Tongue (tissue), 1 donor: ENCODE measurements at regions not wholly inside any gene's neighbourhood (a gene's known extent, or its start where the extent isn't known, plus 50 kb on each side); places are given as distances from the start of the nearest gene placed in this dataset.
"Not testable (repeated sequence)": the region's sequence is repeated elsewhere in the genome, so short reads cannot be mapped to it uniquely, and the experiment has no call there.

Source experiments
- DNase-seq: peaks from one replicate; pipeline ENCODE4 v3.0.0-alpha.2; 2015

DNA sequence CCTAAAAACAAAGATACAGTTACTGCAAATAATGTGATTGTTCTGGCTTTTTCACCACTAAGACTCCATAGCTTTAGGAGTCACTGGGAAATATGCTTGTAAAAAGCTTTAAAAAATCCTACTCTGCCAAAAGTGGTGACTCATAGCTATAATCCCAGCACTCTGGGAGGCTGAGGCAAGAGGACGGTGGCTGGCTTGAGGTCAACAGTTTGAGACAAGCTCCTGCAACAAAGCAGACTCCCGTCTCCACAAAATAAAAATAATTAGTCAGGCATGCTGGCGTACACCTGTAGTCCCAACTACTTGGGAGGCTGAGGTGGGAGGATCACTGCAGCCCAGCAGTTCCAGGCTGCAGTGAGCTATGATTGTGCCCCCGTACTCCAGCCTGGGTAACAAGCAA, 406.4 kb downstream of the HTR1A start:
- no peak for DNase-seq

DNA sequence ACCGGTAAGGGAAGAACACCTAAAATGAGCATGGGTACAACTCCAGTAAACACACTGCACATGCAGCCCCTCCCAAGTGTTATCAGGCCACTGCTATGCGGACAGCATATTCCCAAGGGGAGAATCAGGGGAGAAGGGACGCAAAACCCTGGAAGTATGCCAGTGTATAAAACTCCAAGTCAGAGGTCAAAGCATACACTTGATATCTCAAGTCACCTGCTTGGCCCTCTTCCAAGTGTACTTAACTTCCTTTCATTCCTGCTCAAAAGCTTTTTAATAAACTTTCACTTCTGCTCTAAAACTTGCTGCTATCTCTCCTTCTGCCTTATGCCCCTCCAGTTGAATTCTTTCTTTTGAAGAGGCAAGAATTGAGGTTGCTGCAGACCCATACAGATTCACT, 408.1 kb downstream of the HTR1A start:
- peak; percentile 1 for DNase-seq

DNA sequence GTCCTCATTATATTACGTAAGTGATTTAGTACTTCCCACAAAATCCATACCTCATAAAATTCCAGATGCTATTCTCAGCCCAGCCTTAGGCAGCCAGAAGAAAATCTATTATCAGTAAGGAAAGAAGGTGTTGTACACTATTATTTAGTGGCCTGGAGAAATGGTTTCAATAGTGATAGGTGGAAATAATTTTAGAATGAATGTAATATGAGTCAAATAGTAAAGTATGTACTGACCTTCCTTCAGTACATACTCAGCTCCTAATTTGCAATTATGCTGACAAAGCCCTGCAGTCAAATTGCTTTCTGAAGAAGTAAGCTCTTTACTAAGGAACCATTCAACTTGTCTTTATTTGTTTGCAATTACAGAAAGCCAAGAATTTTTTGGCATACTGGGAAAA, 409.2 kb downstream of the HTR1A start:
- DNase-seq, result no peak

DNA sequence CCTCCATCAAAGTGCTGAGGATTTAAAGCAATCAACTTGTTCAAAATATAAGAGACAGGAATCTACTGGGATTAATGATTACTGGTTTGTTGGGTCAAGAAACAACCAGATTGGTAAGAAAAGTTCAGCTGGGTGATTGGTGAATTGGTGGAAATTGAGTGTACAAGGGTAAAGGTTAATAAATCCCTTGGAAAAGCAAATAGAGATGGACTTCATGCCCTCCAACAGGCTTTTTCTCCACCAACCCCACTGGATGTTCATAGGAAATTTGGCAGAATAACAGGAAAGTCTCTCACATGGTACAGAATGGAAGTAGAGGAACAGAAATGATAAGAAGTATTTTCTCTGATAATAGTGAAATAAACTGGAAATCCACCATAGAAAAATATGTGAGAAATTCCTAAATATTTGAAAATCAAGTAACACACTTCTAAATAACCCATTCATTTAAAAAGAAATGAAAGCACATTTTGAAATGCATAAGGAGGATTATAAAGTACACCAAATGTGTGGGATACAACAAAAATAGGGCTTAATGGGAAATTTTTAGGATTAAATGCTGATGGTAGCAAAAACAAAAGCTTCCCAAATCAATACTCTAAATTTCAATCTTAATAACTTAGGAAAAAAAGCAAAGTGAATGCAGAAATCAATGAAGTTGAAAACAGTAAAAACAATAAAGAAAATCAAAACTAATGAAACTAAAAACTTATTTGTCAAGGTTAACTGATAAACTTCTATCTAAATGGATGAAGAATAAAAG, 426.2 kb downstream of the HTR1A start:
- DNase-seq, result no peak

DNA sequence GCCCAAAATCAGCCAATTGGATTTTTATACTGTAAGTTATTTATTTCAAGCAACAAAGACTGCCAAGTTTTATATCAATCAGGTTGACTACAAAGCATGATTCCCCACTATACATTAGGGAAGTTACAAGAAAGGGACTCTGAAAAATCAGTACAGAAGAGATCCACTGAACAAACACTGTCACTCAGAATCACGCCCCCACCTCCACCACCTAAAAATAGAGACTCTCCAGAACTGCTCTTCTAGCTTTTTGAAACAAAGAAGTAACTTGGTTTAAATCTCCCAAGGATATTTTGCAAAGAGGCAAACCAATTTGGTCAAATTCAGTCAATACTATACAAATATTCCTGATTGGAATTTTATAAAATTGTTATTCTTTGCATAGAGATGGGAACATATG, 438.0 kb downstream of the HTR1A start:
- no peak for DNase-seq

DNA sequence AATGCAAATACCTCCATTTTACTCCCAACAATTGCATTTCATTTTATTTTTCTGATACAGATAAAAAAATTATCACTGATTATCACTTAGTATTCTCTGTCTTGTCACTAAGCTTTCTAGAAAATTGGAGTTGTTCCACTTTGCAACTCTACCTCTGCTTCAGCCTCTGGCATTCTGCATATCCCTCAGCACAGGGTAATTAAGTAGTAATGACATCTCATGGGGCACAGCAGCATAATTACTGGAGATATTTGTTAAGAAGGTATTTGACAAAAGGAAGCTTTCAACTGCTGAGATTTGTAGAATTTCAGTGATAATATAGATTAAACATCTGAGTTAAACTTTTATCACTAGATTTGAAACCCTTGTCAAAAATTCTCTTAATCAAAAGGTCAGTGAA, 446.2 kb downstream of the HTR1A start:
- no peak for DNase-seq

DNA sequence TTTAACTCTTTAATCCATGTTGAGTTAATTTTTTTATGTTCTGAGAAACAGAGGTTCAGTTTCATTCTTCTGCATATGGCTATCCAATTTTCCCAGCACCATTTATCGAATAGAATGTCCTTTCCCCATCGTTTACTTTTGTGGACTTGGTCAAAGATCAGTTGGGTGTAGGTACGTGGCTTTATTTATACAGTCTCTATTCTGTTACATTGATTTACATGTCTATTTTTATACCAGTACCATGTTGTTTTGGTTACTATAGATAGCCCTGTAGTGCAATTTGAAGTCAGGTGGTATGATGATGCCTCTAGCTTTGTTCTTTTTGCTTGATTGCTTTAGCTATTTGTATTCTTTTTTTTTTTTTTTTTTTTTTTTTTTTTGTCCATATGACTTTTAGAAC, 462.0 kb downstream of the HTR1A start:
- DNase-seq, result no peak

DNA sequence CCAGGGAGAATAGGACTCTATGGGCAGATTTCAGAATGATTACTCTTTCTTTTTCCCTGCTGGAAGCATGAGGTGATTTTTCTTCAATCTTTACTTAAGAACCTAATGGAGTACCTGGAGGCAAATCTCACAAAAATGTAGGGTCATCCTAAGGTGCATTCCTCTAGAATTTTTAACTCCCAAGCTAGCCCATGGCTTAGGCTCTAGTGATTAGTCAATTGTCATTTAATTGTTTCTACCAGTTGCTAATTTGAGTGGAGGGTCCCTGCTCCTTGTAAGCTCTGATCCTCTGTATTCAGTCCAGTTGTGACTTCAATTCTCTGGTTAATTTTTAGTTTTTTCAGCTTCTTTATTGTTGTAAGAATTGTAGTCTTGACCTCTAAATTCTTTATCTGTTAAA, 467.0 kb downstream of the HTR1A start:
- no peak for DNase-seq

DNA sequence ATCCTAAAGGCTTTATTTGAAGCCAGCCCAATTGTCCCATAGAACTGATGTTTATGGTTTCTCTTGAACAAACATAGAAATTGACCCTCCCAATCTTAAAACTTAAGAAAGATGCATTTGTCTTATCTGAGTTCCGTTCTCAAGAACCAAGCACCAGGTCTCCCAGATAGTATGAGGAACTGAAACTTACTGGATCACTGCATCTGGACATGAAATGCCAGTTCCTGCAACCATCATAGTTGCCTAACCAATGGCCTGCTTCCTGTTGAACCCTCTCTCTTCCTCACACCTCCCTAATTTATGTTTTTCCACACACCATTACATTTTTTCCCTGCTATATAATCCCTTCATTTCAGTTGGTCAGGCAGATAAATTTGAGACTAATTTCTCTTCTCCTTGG, 478.9 kb downstream of the HTR1A start:
- no peak for DNase-seq

DNA sequence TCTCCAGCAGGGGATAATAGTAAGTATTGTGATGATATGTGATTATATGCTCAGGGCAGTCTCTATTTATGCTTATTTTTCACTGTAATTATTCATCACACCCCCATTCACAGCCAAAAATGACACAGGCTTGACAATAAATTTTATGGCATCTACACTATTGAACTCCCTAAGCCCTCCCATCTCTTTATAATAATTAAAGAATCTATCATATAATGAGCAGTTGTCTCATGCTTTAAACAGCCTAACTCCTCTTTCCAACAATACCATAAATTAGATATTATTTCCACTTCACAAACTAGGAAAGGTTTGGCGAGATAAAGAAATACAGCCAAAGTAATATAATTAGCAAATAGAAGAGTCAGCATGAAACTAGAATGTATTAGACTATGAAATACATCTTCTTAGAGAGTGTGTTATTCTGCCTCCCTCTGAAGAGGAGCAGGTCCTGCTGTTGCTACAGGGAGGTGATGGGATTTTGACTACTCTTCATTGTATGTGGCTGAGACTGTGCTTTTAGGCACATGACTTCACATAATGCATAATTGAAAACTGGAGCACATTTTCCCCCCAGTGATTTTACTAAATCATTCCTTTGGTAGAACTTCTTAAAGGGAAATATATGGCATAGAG, 488.8 kb downstream of the HTR1A start:
- DNase-seq, result no peak

DNA sequence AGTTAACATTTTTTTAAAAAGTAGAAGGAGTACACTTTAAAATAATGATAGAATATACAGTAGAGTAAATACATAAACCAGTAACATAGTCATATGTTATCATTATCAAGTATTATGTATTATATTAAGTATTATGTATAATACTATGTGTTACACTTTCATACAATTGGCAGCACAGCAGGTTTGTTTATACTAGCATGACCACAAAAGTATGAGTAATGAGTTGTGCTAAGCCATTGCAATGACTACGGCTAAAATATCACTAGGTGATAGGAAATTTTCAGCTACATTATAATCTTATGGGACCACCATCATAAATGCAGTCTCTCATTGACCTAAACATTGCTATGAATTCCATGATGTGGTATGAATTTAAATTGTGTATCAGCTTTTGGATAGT, 506.0 kb downstream of the HTR1A start:
- no peak for DNase-seq

DNA sequence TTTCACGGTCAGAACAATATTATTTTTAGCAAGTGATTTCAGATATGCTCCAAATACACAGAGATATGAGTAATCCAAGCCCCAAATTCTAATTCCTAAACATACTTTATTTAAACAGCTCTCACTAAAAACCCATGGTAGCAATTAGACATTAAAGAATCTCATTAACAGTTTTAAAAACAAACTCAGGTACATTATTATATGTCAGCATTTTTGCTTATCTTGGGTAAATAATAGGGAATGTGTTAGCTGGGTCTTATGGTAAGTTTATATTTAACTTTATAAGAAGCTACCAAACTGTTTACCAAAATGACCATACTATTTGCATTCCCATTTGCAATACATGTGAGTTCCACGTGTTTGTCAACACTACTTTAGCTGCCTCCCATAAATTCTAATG, 511.1 kb downstream of the HTR1A start:
- no peak for DNase-seq

DNA sequence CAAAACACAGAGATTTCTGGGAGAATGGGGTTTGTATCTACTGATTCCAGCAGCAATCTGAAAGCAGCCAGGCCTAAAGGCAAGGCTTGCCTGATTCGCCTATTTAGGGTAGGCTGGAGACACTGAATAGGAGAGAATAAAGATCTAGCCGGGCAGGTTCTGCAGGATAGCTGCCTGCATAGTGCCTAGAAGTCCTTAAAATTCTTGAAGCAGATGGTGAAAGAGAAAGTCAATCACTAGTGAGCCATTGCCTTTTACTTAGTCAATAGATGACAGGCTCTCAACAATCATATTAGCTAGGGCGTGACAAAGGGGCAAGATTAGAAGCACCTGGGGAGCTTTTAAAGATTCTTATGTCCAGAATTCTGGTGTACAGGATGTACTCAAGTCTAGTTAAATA, 522.7 kb downstream of the HTR1A start:
- DNase-seq, result peak; percentile 4

DNA sequence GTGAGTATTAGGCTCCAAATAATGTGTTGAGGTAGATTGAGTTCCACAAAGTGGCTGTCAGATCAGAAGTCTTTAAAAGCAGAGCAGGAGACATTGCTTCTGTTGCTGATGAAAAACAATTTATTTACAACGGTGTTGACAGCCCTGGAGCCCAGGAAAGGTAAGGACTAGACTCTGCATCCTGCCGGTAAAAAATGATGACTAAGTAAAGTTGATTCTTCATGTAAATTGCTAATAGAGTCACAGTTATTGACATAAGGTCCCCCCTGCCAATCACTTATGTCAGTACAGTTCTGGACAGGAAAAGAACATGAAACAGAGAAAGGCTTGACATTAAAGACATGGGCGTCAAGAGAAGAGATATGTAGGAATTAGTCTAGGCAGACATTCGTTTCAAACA, 552.5 kb downstream of the HTR1A start:
- DNase-seq, result no peak

DNA sequence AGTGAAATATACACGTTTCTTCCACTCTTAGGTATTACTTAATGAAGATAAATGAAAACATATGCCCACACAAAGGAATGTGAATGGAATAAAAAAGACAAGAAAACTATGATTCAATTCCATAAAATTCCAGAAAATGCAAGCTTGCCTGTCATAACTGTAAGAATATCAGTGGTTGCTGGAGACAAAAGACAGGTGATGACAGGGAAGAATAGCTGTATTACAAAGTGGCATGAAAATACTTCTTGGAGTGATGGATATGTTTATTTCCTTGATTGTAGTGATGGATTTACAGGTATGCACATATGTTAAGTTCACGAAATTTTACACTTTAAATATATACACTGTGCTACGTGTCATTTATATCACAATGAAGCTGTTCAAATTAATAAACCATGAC, 553.3 kb downstream of the HTR1A start:
- DNase-seq, result no peak

DNA sequence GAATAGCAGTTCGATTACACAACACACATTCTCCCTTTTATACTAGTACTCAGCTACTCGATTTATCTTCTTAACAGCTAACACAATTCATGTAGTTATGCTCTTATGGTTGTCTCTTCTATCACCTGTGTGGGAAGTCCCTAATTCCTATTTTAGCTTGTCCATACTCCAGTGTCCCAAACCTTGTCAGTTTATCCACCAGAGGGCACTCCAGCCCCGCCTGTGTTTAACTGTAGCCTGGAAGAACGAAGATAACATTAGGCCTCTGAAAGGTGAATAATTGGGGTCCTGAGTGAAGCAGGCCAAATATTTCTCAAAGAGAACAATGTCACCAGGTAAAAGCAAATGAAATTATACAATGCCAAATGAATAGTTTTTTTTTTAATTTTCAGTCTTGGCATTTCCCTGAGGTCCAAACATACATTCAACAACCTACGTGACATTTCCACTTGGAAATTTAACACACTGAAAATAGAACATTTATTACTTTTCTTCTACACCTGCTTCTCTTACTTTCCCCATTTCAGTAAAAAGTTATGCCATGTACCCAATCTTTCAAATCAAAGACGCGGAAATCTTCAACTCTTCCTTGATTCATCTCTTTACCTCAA, 560.7 kb downstream of the HTR1A start:
- peak; percentile 73 for DNase-seq

DNA sequence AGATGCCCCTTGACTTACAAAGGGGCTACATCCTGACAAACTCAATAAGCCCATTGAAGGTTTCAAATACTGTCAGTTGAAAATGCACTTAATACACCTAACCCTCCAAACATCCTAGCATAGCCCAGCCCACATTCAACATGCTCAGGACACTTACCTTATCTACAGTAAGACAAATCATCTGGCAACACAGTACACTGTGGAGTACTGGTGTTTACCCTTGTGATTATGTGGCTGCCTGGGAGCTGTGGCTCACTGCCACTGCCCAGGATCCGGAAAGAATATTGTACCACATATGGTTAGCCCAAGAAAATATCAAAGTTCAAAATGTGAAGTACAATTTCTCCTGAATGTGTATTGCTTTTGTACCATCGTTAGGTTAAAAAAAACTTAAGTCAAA, 562.2 kb downstream of the HTR1A start:
- DNase-seq, result no peak

DNA sequence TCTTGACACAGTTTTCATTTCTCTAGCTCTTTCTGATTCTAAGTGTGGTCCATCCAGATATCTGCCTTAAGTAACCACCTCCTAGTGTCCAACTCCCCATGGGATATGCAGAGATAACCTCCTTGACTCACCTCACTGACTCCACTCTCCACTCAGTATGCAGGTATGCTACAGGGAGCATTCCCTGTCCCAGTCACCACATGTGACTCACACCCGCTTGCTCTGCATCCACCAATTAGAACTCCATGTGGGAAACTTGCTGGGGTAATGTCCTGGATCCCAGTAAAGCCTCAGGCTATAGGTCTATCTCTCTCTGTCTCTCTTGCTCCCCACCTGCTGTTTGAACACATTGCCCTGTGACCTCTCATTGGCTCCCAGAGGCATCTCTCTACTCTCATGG, 563.9 kb downstream of the HTR1A start:
- DNase-seq, result no peak

DNA sequence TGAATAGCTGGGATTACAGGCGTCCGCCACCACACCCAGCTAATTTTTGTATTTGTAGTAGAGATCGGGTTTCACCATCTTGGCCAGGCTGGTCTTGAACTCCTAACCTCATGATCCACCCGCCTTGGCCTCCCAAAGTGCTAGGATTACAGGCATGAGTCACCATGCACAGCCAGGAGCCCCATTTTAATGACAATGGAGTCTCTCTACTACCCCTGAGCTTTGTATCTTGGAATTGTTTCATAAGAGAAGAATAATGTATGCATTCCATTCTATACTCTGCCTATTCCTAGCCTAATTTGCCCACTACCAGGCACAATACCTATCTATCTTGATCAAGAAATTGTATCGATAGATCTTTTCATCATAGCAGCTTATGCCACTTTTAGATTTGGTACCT, 574.1 kb downstream of the HTR1A start:
- not testable (repeated sequence) for DNase-seq

DNA sequence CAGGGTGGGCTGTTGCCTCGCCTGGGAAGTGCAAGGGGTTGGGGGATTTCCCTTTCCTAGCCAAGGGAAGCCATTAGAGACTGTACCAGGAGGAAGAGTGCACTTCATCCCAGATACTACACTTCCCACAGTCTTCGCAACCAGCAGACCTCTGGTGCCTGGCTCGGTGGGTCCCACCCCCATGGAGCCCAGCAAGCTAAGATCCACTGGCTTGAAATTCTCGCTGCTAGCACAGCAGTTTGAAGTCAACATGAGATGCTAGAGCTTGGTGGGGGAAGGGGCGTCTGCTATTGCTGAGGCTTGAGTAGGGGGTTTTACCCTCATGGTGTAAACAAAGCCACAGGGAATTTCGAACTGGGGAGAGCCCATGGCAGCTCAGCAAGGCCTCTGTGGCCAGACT, 586.4 kb downstream of the HTR1A start:
- DNase-seq, result no peak

DNA sequence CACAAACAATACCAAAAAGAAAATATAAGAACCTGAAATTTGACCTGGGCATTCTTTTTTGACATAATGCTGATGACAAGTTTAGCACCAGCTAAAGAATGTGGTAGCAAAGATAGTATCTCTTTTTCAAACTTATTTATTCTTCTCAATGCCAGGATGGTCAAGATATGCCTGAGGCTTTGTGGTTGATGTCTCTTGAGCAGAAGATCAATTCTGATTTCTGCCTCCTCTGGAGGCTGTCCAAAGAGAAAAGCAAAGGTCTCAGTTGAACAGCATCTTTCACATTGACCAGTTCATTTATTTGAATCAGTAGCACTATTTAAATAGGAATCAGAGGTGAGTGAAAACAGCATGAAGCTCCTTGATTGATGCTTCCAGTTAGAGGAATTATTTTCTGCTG, 588.2 kb downstream of the HTR1A start:
- no peak for DNase-seq

DNA sequence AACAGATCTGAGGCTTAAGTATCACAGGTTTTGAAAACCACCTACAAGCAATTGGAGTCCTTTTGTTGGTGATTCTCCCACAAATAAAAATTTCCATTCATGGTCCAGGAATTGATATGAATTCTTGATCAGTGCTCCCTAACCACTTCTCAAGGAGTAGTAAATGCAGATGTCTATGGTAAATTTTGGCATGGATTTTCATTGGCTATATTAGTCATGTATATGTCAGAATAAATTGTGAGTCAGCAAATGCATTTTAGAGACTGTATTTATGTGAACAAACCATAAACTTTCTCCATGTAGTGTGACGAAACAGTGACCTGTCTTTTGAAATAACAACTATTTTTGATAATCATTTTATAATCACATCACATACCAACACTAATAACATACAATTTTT, 611.1 kb downstream of the HTR1A start:
- no peak for DNase-seq

DNA sequence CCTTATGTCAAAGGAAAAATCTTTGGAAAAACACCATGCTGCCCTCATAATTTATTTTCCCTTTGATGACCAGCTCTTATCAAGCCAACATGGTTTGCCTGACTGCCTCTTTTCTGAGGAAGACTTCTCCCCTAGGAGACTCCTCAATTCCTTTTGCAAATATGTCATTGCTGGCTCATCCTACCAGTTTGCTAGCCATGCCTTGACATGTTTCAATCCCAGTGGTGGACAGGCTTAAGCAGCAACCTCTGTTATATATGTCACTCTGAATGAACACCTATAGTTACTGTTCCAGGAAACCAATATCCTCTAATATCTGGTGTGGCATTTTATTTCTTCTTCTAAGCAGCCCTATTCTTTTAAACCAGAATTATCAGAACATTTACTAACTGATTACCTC, 615.8 kb downstream of the HTR1A start:
- no peak for DNase-seq

DNA sequence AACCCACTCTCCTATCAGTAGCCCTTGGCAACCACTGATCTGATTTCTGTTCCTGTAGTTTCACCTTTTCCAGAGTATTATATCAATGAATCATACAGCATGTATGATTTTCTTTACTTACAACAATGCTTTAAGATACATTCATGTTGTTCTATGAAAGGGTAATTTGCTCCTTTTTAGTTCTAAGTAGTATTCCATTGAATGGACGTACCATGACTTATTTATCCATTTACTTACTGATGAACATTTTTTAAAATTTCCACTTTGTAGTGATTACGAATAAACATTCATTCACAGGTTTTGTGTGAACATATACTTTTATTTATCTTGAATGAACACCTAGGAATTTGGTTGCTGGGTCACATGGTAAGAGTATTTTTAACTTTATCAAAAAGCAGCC, 620.8 kb downstream of the HTR1A start:
- DNase-seq, result no peak
